K562 (cell line): ENCODE measurements at regions not wholly inside any gene's neighbourhood (a gene's known extent, or its start where the extent isn't known, plus 50 kb on each side); places are given as distances from the start of the nearest gene placed in this dataset.

Experiments
- ATAC-seq: fragments of 200-7000 bp; cut with Tn5 transposase; 3 replicates; pipeline ENCODE4 v1.9.1; 2020; ENCODE audit warnings: moderate library complexity
- BruUV-seq: library from RNA; stranded (reverse); fragments of 400-500 nt; replicated peaks from 2 replicates; lab custom pipeline; 2021; lab: Mats Ljungman, UMichigan
- CTCF ChIA-PET: fragments of 300-600 bp; formaldehyde crosslinking; extraction: SDS; loops from one replicate; lab custom pipeline; 2021; ENCODE audit warnings: low intra/inter-chr PET ratio; lab: Yijun Ruan, JAX
- POLR2A ChIA-PET: fragments of 300-600, 350-650 bp; sonication (Branson Sonifier 250); formaldehyde crosslinking; extraction: SDS; loops from one replicate; lab custom pipeline; 2021; ENCODE audit warnings: antibody characterized with exemption, inconsistent platforms; lab: Yijun Ruan, JAX
- DNase-seq, 4 experiments: peaks; one replicate each; pipeline versions ENCODE4 v3.0.0 to v3.0.0-alpha.2; 2011 to 2018; ENCODE audit warnings: low spot score in 3 of 4, mixed read lengths in 3 of 4; ENCODE audit errors: extremely low read depth in 1 of 4
- FAIRE-seq: peaks from 2 replicates; lab custom pipeline; 2011; peaks lifted over from hg19 to GRCh38; lab: Jason Lieb, UNC
- H2AFZ ChIP-seq: 2 replicates; pipeline ENCODE4 v1.6.0; 2011; ENCODE audit warnings: low read depth, low read length, control low read depth, inconsistent platforms
- H3K27ac ChIP-seq: fragments of 200-600 bp; 3 replicates; pipeline ENCODE4 v1.8.0; 2011; ENCODE audit warnings: low read depth, mild to moderate bottlenecking, control low read depth, inconsistent platforms, low read length, moderate library complexity, mixed read lengths; ENCODE audit errors: extremely low read depth
- H3K27me3 ChIP-seq, 2 experiments: fragments of 300-600 bp in 1 of 2; 2 replicates in 1 of 2; 3 replicates in 1 of 2; pipeline versions ENCODE4 v1.6.0 to v1.8.0; 2011; ENCODE audit warnings: inconsistent platforms in 2 of 2, low read length in 2 of 2, mild to moderate bottlenecking in 1 of 2, mixed read lengths in 1 of 2, moderate library complexity in 1 of 2; ENCODE audit not compliant: control insufficient read depth in 2 of 2, insufficient read depth in 2 of 2
- H3K36me3 ChIP-seq: fragments of 300-600 bp; 3 replicates; pipeline ENCODE4 v1.8.0; 2011; ENCODE audit warnings: mild to moderate bottlenecking, low read length, inconsistent platforms; ENCODE audit not compliant: control insufficient read depth, insufficient read depth
- H3K4me1 ChIP-seq, 2 experiments: fragments of 200-600 bp in 1 of 2; replicated peaks in 1 of 2; 2 replicates in 1 of 2; 3 replicates in 1 of 2; pipeline versions ENCODE4 v1.5.1 to v1.8.0; 2011; ENCODE audit warnings: inconsistent platforms in 2 of 2, low read length in 2 of 2, mild to moderate bottlenecking in 1 of 2, mixed read lengths in 1 of 2, moderate library complexity in 1 of 2; ENCODE audit not compliant: control insufficient read depth in 2 of 2, insufficient read depth in 2 of 2
- H3K4me2 ChIP-seq: 2 replicates; pipeline ENCODE4 v1.6.1; 2011; ENCODE audit warnings: low read length, control low read depth, inconsistent platforms, mixed read lengths; ENCODE audit not compliant: insufficient read depth
- H3K4me3 ChIP-seq: fragments of 200-600 bp; sonication (generic), shearing (Covaris generic); 2 replicates; pipeline ENCODE4 v1.5.1; 2016; ENCODE audit warnings: control low read depth, inconsistent platforms
- H3K79me2 ChIP-seq: fragments of 200-600 bp; 3 replicates; pipeline ENCODE4 v1.8.0; 2011; ENCODE audit warnings: low read length, inconsistent platforms; ENCODE audit not compliant: control insufficient read depth, insufficient read depth
- H3K9ac ChIP-seq, 2 experiments: 2 replicates each; pipeline versions ENCODE4 v1.6.0 to v1.6.1; 2011; ENCODE audit warnings: low read depth in 2 of 2, low read length in 2 of 2, control low read depth in 1 of 2, inconsistent platforms in 1 of 2, mild to moderate bottlenecking in 1 of 2, mixed read lengths in 1 of 2; ENCODE audit not compliant: insufficient read depth in 1 of 2
- H3K9me1 ChIP-seq: one replicate; pipeline ENCODE4 v1.6.0; 2011; ENCODE audit warnings: inconsistent platforms, mild to moderate bottlenecking, low read length, moderate library complexity; ENCODE audit not compliant: control insufficient read depth, insufficient read depth
- H3K9me3 ChIP-seq: replicated peaks from 2 replicates; pipeline ENCODE4 v1.5.1; 2011; ENCODE audit warnings: low read depth, low read length, inconsistent platforms; ENCODE audit not compliant: control insufficient read depth, insufficient read depth
- H4K20me1 ChIP-seq: replicated peaks from 2 replicates; pipeline ENCODE4 v1.6.1; 2011; ENCODE audit warnings: low read length, inconsistent platforms, mixed read lengths; ENCODE audit not compliant: control insufficient read depth, insufficient read depth
- CREB1 ChIP-seq, 2 experiments: sonication (generic) in 1 of 2; formaldehyde crosslinking in 1 of 2; IDR thresholded peaks; 2 replicates each; pipeline versions ENCODE4 v1.6.1 to v1.8.0; 2012 to 2022; ENCODE audit warnings: inconsistent platforms in 1 of 2, mild to moderate bottlenecking in 1 of 2, missing genetic modification reagents in 1 of 2, moderate library complexity in 1 of 2
- EWSR1 ChIP-seq: fragments of 450-650 bp; IDR thresholded peaks from 2 replicates; pipeline ENCODE4 v1.6.1; 2018; ENCODE audit warnings: borderline replicate concordance, mild to moderate bottlenecking, low read depth, moderate library complexity; ENCODE audit not compliant: partially characterized antibody
- GATA2 ChIP-seq: sonication (generic); formaldehyde crosslinking; IDR thresholded peaks from 2 replicates; pipeline ENCODE4 v1.4.0; 2020; ENCODE audit warnings: mild to moderate bottlenecking, missing genetic modification reagents
- HCFC1 ChIP-seq: IDR thresholded peaks from 2 replicates; pipeline ENCODE4 v1.6.1; 2012; ENCODE audit warnings: low read depth, low read length, improper control_type of control experiment
- HNRNPL ChIP-seq: fragments of 200-400 bp; formaldehyde crosslinking; IDR thresholded peaks from 2 replicates; pipeline ENCODE4 v1.6.1; 2017; ENCODE audit warnings: low read depth, mild to moderate bottlenecking, low read length
- IFI16 ChIP-seq: fragments of 250-450 bp; sonication (Bioruptor Pico); IDR thresholded peaks from 2 replicates; pipeline ENCODE4 v2.1.2; 2022; ENCODE audit warnings: mild to moderate bottlenecking, inconsistent platforms
- KLF16 ChIP-seq: IDR thresholded peaks from 2 replicates; pipeline ENCODE4 v1.6.1; 2016; ENCODE audit warnings: antibody characterized with exemption
- MEF2A ChIP-seq: IDR thresholded peaks from 2 replicates; pipeline ENCODE4 v1.6.1; 2011; ENCODE audit warnings: low read depth, mild to moderate bottlenecking, low read length, moderate library complexity; ENCODE audit not compliant: control insufficient read depth
- RAD21 ChIP-seq, 2 experiments: fragments of 250-450 bp in 1 of 2; fragments of 450-650 bp in 1 of 2; sonication (Bioruptor Pico) in 1 of 2; formaldehyde crosslinking in 1 of 2; IDR thresholded peaks in 1 of 2; conservative IDR thresholded peaks in 1 of 2; 2 replicates each; pipeline versions ENCODE4 v1.4.0 to v1.8.0; 2020 to 2022; ENCODE audit warnings: mild to moderate bottlenecking in 2 of 2, moderate library complexity in 1 of 2
- RBM39 ChIP-seq: fragments of 200-400 bp; formaldehyde crosslinking; optimal IDR thresholded peaks from 2 replicates; pipeline ENCODE3; 2018; ENCODE audit warnings: low read depth, low read length
- SIRT6 ChIP-seq: IDR thresholded peaks from one replicate; pipeline ENCODE4 v1.6.1; 2012; ENCODE audit warnings: low read depth, mild to moderate bottlenecking, control low read depth, inconsistent platforms, low read length, moderate library complexity
- TAF9B ChIP-seq: fragments of 450-650 bp; IDR thresholded peaks from 2 replicates; pipeline ENCODE4 v1.6.1; 2018; ENCODE audit warnings: mild to moderate bottlenecking; ENCODE audit not compliant: partially characterized antibody
- ZNF124 ChIP-seq: sonication (generic); formaldehyde crosslinking; IDR thresholded peaks from 2 replicates; pipeline ENCODE4 v1.8.1; 2022; ENCODE audit warnings: missing genetic modification reagents
- ZNF444 ChIP-seq: fragments of 250-450 bp; sonication (Bioruptor Pico); IDR thresholded peaks from 2 replicates; pipeline ENCODE4 v1.4.0; 2020; ENCODE audit warnings: mild to moderate bottlenecking, moderate library complexity
- WGBS: fragments of 100-300 bp; shearing (Covaris generic); methylation state at CpG from one replicate; pipeline ENCODE4 v1.1.6; 2016; ENCODE audit warnings: low coverage, mixed read lengths; ENCODE audit not compliant: insufficient coverage; ENCODE audit errors: missing lambda C conversion rate; 5-methylcytosine and 5-hydroxymethylcytosine counted together
- in situ Hi-C: fragments of 300-500 bp; cut with MboI; formaldehyde crosslinking; loops from 4 replicates; pipeline ENCODE4 v1.15.0; 2018; ENCODE audit warnings: inconsistent platforms, mixed read lengths
- intact Hi-C: fragments of 100-400 bp; cut with micrococcal nuclease; formaldehyde crosslinking; loops from 2 replicates; pipeline ENCODE4 v1.14.2; 2022
- TF ChIP-seq, protein P1 (sequence below), 3 experiments: fragments of 200-800 bp in 1 of 3; sonication (Bioruptor generic) in 1 of 3; sonication (generic) in 1 of 3; formaldehyde crosslinking in 1 of 3; IDR thresholded peaks; 2 replicates each; pipeline versions ENCODE4 v1.6.1 to v1.8.0; 2016 to 2022; ENCODE audit warnings: mild to moderate bottlenecking in 2 of 3, missing compliant biosample characterization in 2 of 3, missing genetic modification characterization in 2 of 3, missing genetic modification reagents in 1 of 3

DNA sequence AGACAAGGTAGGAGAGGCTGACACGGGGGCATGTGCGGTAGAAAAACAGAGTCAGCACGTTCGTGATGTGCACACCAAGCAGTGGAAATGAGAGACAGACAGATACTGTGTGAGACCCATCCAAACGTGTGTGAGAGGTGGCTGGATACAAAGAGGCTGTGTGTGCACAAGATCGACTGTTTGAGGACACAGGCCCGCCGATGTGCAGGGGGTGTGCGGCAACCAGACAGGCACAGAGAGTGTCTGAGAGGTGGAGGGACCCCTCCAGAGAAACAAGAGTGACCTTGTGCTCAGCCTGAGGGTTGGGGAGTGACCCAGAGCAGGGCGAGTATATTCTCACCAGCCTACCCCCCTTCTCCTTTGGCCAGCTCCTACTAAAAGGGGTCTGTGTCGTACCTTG, 97.8 kb upstream of the IPO9 start:
- ChIA-PET CTCF (no interaction called here), POLR2A (interaction anchor here (0.5 to 1.5 kb wide), 6 partner anchors 9 to 52 kb away, joined by 3 to 6 read pairs (median 4); no protein-coding TSS in a partner anchor)
- no peak overlapping the region for H3K4me3 ChIP-seq
- H3K27ac ChIP-seq: no peak overlapping the region
- WGBS: 18% methylated on average over 11 of the region's 11 CpGs
- H4K20me1 ChIP-seq: 0 out of 2 replicates have a peak, but pooled peaks cover 15% of the 10 kb centered on the region
- ATAC-seq (peak; percentile 39), FAIRE-seq (no peak), DNase-seq (no peak)
- H3K27me3 ChIP-seq: peaks cover 2 to 17% of the 10 kb centered on the region in 2 experiments; a peak in 4 of 5 replicates
- H2AFZ ChIP-seq: no peak overlapping the region
- TF ChIP-seq RBM39: no peak
- TF ChIP-seq, protein P1, sequence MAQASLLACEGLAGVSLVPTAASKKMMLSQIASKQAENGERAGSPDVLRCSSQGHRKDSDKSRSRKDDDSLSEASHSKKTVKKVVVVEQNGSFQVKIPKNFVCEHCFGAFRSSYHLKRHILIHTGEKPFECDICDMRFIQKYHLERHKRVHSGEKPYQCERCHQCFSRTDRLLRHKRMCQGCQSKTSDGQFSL (CRISPR knock-in tag; IDR thresholded peaks at IDR 0.05): no peak
- TF ChIP-seq, protein P1 (tag; IDR thresholded peaks at IDR 0.05): no peak
- TF ChIP-seq IFI16 (CRISPR knock-in tag): no peak
- no peak for TF ChIP-seq SIRT6
- TF ChIP-seq EWSR1: no peak
- no peak for TF ChIP-seq GATA2 (CRISPR knock-in tag)
- TF ChIP-seq ZNF124 (CRISPR knock-in tag): no peak
- no peak for TF ChIP-seq HNRNPL
- TF ChIP-seq ZNF444 (CRISPR knock-in tag): no peak
- no peak for TF ChIP-seq HCFC1
- no peak for TF ChIP-seq TAF9B
- no peak for TF ChIP-seq KLF16
- no peak for TF ChIP-seq MEF2A
- no peak for TF ChIP-seq RAD21 (CRISPR knock-in tag; conservative IDR thresholded peaks at IDR 0.05 in 1 of 2, IDR thresholded peaks at IDR 0.05 in 1 of 2)
- no peak for TF ChIP-seq CREB1 (IDR thresholded peaks at IDR 0.05)
- no peak for TF ChIP-seq CREB1 (CRISPR knock-in tag; IDR thresholded peaks at IDR 0.05)
- H3K79me2 ChIP-seq: no peaks in the 10 kb centered on the region
- no peaks in the 10 kb centered on the region for H3K9me1 ChIP-seq
- no peaks in the 10 kb centered on the region for H3K36me3 ChIP-seq
- H3K4me2 ChIP-seq: no peak overlapping the region
- BruUV-seq: no TSS peak
- peak overlapping the region in 1 of 2 experiments; percentile 24; a peak in 1 of 4 replicates for H3K9ac ChIP-seq
- intact Hi-C loops (no loop called here), in situ Hi-C loops (no loop called here)
- peaks cover 0 to 8% of the 10 kb centered on the region in 2 experiments; a peak in 4 of 5 replicates for H3K4me1 ChIP-seq
- no peaks in the 10 kb centered on the region for H3K9me3 ChIP-seq
